K562 (cell line): ENCODE measurements at regions not wholly inside any gene's neighbourhood (a gene's known extent, or its start where the extent isn't known, plus 50 kb on each side); places are given as distances from the start of the nearest gene placed in this dataset.

Experiments used
- ATAC-seq: fragments of 200-7000 bp; cut with Tn5 transposase; 3 replicates; pipeline ENCODE4 v1.9.1; 2020; ENCODE audit warnings: moderate library complexity
- BruUV-seq: library from RNA; stranded (reverse); fragments of 400-500 nt; replicated peaks from 2 replicates; lab custom pipeline; 2021; lab: Mats Ljungman, UMichigan
- CTCF ChIA-PET: fragments of 300-600 bp; formaldehyde crosslinking; extraction: SDS; loops from one replicate; lab custom pipeline; 2021; ENCODE audit warnings: low intra/inter-chr PET ratio; lab: Yijun Ruan, JAX
- POLR2A ChIA-PET: fragments of 300-600, 350-650 bp; sonication (Branson Sonifier 250); formaldehyde crosslinking; extraction: SDS; loops from one replicate; lab custom pipeline; 2021; ENCODE audit warnings: antibody characterized with exemption, inconsistent platforms; lab: Yijun Ruan, JAX
- DNase-seq, 4 experiments: peaks; one replicate each; pipeline versions ENCODE4 v3.0.0 to v3.0.0-alpha.2; 2011 to 2018; ENCODE audit warnings: low spot score in 3 of 4, mixed read lengths in 3 of 4; ENCODE audit errors: extremely low read depth in 1 of 4
- FAIRE-seq: peaks from 2 replicates; lab custom pipeline; 2011; peaks lifted over from hg19 to GRCh38; lab: Jason Lieb, UNC
- H2AFZ ChIP-seq: 2 replicates; pipeline ENCODE4 v1.6.0; 2011; ENCODE audit warnings: low read depth, low read length, control low read depth, inconsistent platforms
- H3K27ac ChIP-seq: fragments of 200-600 bp; 3 replicates; pipeline ENCODE4 v1.8.0; 2011; ENCODE audit warnings: low read depth, mild to moderate bottlenecking, control low read depth, inconsistent platforms, low read length, moderate library complexity, mixed read lengths; ENCODE audit errors: extremely low read depth
- H3K27me3 ChIP-seq, 2 experiments: fragments of 300-600 bp in 1 of 2; 2 replicates in 1 of 2; 3 replicates in 1 of 2; pipeline versions ENCODE4 v1.6.0 to v1.8.0; 2011; ENCODE audit warnings: inconsistent platforms in 2 of 2, low read length in 2 of 2, mild to moderate bottlenecking in 1 of 2, mixed read lengths in 1 of 2, moderate library complexity in 1 of 2; ENCODE audit not compliant: control insufficient read depth in 2 of 2, insufficient read depth in 2 of 2
- H3K36me3 ChIP-seq: fragments of 300-600 bp; 3 replicates; pipeline ENCODE4 v1.8.0; 2011; ENCODE audit warnings: mild to moderate bottlenecking, low read length, inconsistent platforms; ENCODE audit not compliant: control insufficient read depth, insufficient read depth
- H3K4me1 ChIP-seq, 2 experiments: fragments of 200-600 bp in 1 of 2; replicated peaks in 1 of 2; 2 replicates in 1 of 2; 3 replicates in 1 of 2; pipeline versions ENCODE4 v1.5.1 to v1.8.0; 2011; ENCODE audit warnings: inconsistent platforms in 2 of 2, low read length in 2 of 2, mild to moderate bottlenecking in 1 of 2, mixed read lengths in 1 of 2, moderate library complexity in 1 of 2; ENCODE audit not compliant: control insufficient read depth in 2 of 2, insufficient read depth in 2 of 2
- H3K4me2 ChIP-seq: 2 replicates; pipeline ENCODE4 v1.6.1; 2011; ENCODE audit warnings: low read length, control low read depth, inconsistent platforms, mixed read lengths; ENCODE audit not compliant: insufficient read depth
- H3K4me3 ChIP-seq: fragments of 200-600 bp; sonication (generic), shearing (Covaris generic); 2 replicates; pipeline ENCODE4 v1.5.1; 2016; ENCODE audit warnings: control low read depth, inconsistent platforms
- H3K79me2 ChIP-seq: fragments of 200-600 bp; 3 replicates; pipeline ENCODE4 v1.8.0; 2011; ENCODE audit warnings: low read length, inconsistent platforms; ENCODE audit not compliant: control insufficient read depth, insufficient read depth
- H3K9ac ChIP-seq, 2 experiments: 2 replicates each; pipeline versions ENCODE4 v1.6.0 to v1.6.1; 2011; ENCODE audit warnings: low read depth in 2 of 2, low read length in 2 of 2, control low read depth in 1 of 2, inconsistent platforms in 1 of 2, mild to moderate bottlenecking in 1 of 2, mixed read lengths in 1 of 2; ENCODE audit not compliant: insufficient read depth in 1 of 2
- H3K9me1 ChIP-seq: one replicate; pipeline ENCODE4 v1.6.0; 2011; ENCODE audit warnings: inconsistent platforms, mild to moderate bottlenecking, low read length, moderate library complexity; ENCODE audit not compliant: control insufficient read depth, insufficient read depth
- H3K9me3 ChIP-seq: replicated peaks from 2 replicates; pipeline ENCODE4 v1.5.1; 2011; ENCODE audit warnings: low read depth, low read length, inconsistent platforms; ENCODE audit not compliant: control insufficient read depth, insufficient read depth
- H4K20me1 ChIP-seq: replicated peaks from 2 replicates; pipeline ENCODE4 v1.6.1; 2011; ENCODE audit warnings: low read length, inconsistent platforms, mixed read lengths; ENCODE audit not compliant: control insufficient read depth, insufficient read depth
- HES1 ChIP-seq: fragments of 450-650 bp; IDR thresholded peaks from 2 replicates; pipeline ENCODE4 v1.6.1; 2016; ENCODE audit warnings: low read depth, mild to moderate bottlenecking, moderate library complexity
- HNRNPLL ChIP-seq: fragments of 200-400 bp; formaldehyde crosslinking; IDR thresholded peaks from 2 replicates; pipeline ENCODE4 v1.6.1; 2017; ENCODE audit warnings: low read length, low read depth, mild to moderate bottlenecking; ENCODE audit not compliant: poor library complexity, severe bottlenecking
- L3MBTL2 ChIP-seq: fragments of 450-650 bp; IDR thresholded peaks from 2 replicates; pipeline ENCODE4 v1.6.1; 2016; ENCODE audit warnings: mild to moderate bottlenecking, moderate library complexity
- MLLT1 ChIP-seq, 2 experiments: fragments of 450-650 bp; IDR thresholded peaks; 2 replicates each; pipeline ENCODE4 v1.6.1; 2016
- NCOA4 ChIP-seq: fragments of 450-650 bp; IDR thresholded peaks from 2 replicates; pipeline ENCODE4 v1.6.1; 2018; ENCODE audit warnings: mild to moderate bottlenecking; ENCODE audit not compliant: partially characterized antibody
- NR2F6 ChIP-seq: fragments of 450-650 bp; formaldehyde crosslinking; IDR thresholded peaks from 2 replicates; pipeline ENCODE4 v1.4.0; 2020; ENCODE audit warnings: mild to moderate bottlenecking
- RBM14 ChIP-seq: fragments of 200-400 bp; formaldehyde crosslinking; IDR thresholded peaks from 2 replicates; pipeline ENCODE4 v1.6.1; 2018; ENCODE audit warnings: low read depth, mild to moderate bottlenecking, low read length, moderate library complexity, borderline replicate concordance; ENCODE audit not compliant: insufficient read depth
- RFX5 ChIP-seq: IDR thresholded peaks from 2 replicates; pipeline ENCODE4 v1.6.1; 2011; ENCODE audit warnings: low read depth, mild to moderate bottlenecking, improper control_type of control experiment, low read length
- ZNF232 ChIP-seq: sonication (generic); formaldehyde crosslinking; IDR thresholded peaks from 2 replicates; pipeline ENCODE4 v1.8.0; 2022; ENCODE audit warnings: mild to moderate bottlenecking, missing genetic modification reagents
- ZNF280B ChIP-seq: fragments of 250-450 bp; sonication (Bioruptor Pico); IDR thresholded peaks from 2 replicates; pipeline ENCODE4 v1.5.1; 2021; ENCODE audit warnings: mild to moderate bottlenecking
- ZNF584 ChIP-seq: fragments of 200-800 bp; sonication (Bioruptor generic); IDR thresholded peaks from 2 replicates; pipeline ENCODE4 v1.6.1; 2016; ENCODE audit warnings: low read depth, mild to moderate bottlenecking, missing genetic modification characterization, missing compliant biosample characterization
- in situ Hi-C: fragments of 300-500 bp; cut with MboI; formaldehyde crosslinking; loops from 4 replicates; pipeline ENCODE4 v1.15.0; 2018; ENCODE audit warnings: inconsistent platforms, mixed read lengths
- intact Hi-C: fragments of 100-400 bp; cut with micrococcal nuclease; formaldehyde crosslinking; loops from 2 replicates; pipeline ENCODE4 v1.14.2; 2022

- DNase-seq (no peak), ATAC-seq (no peak), FAIRE-seq (no peak)
- intact Hi-C loops = no loop called here
- H3K4me3 ChIP-seq = no peak overlapping the region
- H3K27ac ChIP-seq = no peak overlapping the region
- POLR2A ChIA-PET = no interaction called here
- no peaks in the 10 kb centered on the region for H3K36me3 ChIP-seq
- BruUV-seq = no TSS peak
- H4K20me1 ChIP-seq = no peaks in the 10 kb centered on the region
- TF ChIP-seq ZNF584 (no peak), L3MBTL2 (no peak), ZNF280B (CRISPR knock-in tag) (no peak), HES1 (no peak), HNRNPLL (no peak), ZNF232 (CRISPR knock-in tag) (no peak), NCOA4 (no peak), NR2F6 (no peak), RFX5 (no peak), MLLT1 (IDR thresholded peaks at IDR 0.05) (no peak), RBM14 (no peak)
- H3K9me1 ChIP-seq = no peaks in the 10 kb centered on the region
- H3K27me3 ChIP-seq = no peaks in the 10 kb centered on the region
- CTCF ChIA-PET = no interaction called here
- H2AFZ ChIP-seq = no peak overlapping the region
- no peaks in the 10 kb centered on the region for H3K4me1 ChIP-seq
- no peak overlapping the region for H3K4me2 ChIP-seq
- no peak overlapping the region for H3K9ac ChIP-seq
- no peaks in the 10 kb centered on the region for H3K79me2 ChIP-seq
- no peaks in the 10 kb centered on the region for H3K9me3 ChIP-seq
- in situ Hi-C loops = no loop called here
Observed at GRCh38 chr1:189550498-189550897, 927.2 kb downstream of the BRINP3 start.
